ENCODE measurements at regions not wholly inside any gene's neighbourhood (a gene's known extent, or its start where the extent isn't known, plus 50 kb on each side); places are given as distances from the start of the nearest gene placed in this dataset.

GRCh38 chr17:72511242-72511641, 390.4 kb downstream of the SOX9 start:
- no peak for DNase-seq

DNA sequence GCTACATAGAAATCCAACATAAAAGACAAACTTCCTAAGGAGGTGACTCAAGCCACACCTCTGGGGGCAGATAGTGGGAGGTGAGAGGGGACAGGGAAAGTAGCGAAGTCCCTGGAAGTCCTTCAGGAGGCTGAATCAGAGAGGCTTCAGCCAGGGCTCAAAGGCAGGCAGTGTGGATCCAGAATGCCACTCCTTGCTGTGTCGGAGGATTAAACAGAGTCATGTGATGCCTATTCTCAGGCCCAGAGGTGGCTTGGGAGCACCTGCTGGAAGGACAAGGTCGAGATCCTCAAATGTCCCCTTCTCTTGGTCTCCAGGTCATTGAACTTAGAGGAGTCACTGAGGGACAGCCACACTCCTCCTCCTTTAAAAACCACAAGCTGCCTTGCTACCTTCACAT, 391.1 kb downstream of the SOX9 start:
- no peak for DNase-seq

DNA sequence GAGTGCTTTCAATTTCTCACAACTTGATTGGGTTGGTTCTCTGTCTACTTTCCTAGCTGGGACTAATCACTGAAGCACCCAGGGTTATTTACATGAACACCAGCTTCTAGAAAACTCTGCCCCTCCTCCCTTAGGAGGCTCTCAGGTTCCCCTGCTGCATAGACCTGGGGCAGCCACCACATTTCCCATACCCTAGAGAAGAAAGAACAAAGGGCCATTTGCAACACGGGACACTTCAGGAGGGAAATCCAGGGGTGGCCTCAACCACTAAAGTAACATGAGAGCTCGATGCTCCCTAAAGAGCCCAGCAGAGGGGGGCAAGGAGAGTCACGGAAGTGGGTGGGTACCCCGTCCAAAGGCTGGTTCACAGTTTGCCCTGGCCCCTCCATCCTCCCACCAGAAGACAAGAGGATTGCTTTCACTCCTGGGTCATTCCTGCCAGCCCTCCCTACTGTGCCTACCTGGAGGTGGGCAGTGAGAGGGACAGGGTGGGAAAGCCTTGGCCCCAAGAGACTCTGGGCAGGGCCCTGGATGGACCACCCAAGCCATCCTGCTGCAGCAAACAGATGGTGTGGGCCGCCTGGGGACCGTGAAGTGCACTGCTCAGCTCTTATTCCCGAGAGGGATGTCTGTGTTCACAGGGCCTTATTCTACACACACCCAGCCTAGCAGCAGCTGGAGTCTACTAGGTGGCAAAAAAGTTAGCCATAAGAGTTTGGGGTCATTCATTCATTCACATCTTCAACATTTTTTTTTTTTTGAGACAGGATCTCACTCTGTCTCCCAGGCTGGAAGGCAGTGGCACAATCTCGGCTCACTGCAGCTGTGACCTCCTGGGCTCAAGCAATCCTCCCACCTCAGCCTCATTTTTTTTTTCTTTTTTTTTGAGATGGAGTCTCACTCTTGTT, 392.1 kb downstream of the SOX9 start:
- DNase-seq = no peak

DNA sequence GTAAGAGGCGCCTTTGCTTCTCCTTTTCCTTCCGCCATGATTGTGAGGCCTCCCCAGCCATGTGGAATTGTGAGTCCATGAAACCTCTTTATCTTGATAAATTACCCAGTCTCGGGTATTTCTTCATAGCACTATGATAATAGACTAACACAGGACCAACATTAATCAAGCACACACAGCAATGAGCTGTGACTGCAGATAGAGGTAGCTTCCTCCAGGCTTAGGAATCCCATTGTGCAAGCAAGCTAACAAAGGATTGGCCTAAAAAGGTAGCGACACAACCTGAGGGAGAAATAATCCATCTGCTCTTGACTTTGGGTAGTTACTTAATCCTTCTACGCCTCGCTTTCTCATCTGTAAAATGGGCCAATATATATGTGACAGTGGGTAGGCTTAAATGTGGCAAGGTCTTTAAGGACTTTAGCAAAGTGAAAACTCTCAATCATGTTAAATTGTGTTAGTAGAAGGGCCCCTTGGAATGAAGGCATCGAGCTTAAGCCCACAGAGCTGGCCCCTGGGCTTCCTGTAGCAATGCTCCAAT, 393.6 kb downstream of the SOX9 start:
- DNase-seq = no peak

DNA sequence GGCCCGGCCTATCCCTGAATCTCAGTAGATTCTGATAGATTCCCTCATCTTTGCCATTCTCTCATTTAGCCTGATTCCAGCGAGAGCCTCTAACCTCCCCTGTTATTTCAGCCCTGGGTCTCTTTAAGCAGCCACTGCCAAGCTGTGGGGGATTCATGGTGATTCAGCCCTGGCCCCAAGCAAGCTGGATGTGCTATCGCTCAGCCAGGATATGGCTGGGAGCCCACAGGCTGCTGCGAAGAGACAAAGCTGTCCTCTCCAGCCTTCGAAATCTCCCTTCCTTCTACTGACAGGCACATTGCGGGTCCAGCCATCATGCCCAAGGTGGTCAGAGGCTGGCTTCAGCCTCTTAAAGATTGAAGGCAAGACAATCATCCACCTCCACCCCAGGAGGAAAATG, 394.1 kb downstream of the SOX9 start:
- no peak for DNase-seq

DNA sequence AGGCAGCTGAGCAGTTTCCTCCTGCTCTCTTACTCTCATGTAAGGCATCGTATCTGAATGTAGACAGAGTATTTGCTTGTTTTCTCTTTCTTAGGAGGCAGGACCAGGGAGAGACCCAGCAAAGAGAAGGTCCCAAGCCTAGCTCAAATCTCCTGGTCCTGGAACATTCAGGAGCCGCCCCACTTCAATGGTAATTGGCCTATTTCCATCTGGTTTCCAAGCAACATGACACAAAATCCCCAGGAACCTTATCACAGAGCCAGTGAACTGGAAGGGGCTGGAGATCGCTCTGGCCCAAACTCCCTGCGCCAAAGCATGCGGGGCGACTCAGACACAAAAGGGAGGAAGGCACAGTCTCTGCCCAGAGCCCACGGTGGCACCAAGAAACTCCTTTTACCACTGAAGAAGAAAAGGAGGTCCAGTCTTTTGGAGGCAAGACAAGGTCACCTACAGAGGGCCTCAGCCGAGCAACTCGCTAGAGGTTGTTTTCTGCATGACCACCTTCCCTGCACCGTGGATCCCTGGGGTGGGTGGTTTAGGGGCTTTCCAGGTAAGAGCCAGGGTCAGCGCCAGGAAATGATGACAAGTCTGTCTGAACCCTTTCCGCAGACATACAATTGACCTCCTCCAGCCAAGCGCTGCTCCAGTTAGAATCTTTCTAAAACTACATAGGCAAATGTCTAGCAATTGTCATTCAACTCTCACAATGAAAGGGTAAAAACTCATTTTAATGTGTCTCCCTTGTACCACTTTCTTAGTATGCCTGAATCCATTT, 394.7 kb downstream of the SOX9 start:
- no peak for DNase-seq

- no peak for DNase-seq
Observed at GRCh38 chr17:72516772-72517399, 396.1 kb downstream of the SOX9 start.

DNA sequence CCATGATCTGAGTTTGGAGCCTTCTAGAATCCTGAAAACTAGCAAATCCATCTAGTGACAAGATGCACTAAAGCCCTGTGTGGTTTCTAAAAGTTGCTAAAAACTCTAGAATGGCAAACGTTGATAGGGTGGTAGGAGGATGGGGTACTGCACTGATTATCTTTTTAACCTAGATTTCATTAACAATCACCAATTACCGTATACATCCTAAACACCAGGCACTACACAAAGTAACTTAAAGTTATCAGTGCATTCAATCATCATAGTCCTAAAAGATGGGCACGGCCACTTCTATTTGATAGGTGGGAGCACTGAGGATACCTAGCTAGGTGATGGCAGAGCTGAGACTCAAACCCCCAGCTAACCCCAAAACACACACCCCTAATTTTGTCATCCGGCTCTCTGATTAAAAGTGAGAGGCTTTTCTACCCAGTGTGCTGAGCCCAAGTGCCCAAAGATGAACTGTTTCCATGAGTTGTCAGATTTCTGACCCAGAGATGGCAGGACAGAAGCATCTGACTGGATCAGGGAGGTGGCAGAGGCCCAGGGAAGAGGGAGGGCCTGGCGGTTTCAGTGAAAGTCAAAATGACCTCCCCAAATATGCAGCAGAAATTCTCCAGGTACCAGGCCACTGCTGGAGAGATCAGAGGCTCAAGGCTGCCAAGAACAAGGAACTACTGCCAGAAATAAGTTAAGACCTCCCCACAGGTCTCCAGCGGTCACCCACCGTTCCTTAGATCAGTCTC, 396.8 kb downstream of the SOX9 start:
- no peak for DNase-seq

GRCh38 chr17:72518159-72518732, 397.4 kb downstream of the SOX9 start:
- no peak for DNase-seq

GRCh38 chr17:72518753-72519597, 398.2 kb downstream of the SOX9 start:
- no peak for DNase-seq

DNA sequence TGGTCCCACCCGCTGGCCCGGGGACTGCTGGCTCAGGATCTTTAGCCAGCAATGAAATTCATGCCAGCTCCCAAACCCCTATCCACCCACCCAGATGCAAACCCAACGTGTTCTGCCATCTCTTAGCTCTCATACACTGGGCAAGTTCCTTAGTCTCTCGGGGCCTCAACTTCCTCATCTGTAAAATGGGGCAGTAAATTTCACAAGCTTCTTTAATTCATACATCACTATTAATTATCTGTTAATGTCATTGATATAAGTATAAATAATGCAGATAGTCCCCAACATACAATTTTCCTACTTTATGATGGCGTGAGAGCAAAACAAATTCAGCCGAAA, 398.7 kb downstream of the SOX9 start:
- DNase-seq = no peak

- no peak for DNase-seq
Observed at GRCh38 chr17:72520665-72521303, 400.0 kb downstream of the SOX9 start.

GRCh38 chr17:72523491-72523890, 402.7 kb downstream of the SOX9 start:
- DNase-seq = no peak

- DNase-seq = no peak
Observed at GRCh38 chr17:72525225-72526015, 404.6 kb downstream of the SOX9 start.

GRCh38 chr17:72526769-72527168, 405.9 kb downstream of the SOX9 start:
- no peak for DNase-seq

DNA sequence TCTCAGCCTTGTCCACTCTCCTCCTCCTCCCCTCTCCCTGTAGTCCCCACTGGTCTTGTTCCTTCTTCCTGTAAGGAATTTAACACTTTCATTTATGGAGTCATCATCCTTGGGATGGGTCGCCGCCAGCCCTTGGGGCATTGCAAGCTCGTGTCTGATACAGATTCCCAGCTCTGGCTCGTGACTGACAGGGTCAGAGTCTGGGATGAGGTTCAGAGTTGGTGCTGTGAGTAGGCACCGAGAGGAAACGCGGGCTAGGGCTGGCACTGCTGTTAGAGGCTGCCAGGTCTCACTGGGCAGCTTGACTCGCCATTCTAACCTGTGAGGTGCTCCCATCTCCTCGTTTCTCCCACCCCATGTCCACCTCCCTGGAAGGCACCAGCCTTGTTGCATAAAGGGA, 407.0 kb downstream of the SOX9 start:
- no peak for DNase-seq

DNA sequence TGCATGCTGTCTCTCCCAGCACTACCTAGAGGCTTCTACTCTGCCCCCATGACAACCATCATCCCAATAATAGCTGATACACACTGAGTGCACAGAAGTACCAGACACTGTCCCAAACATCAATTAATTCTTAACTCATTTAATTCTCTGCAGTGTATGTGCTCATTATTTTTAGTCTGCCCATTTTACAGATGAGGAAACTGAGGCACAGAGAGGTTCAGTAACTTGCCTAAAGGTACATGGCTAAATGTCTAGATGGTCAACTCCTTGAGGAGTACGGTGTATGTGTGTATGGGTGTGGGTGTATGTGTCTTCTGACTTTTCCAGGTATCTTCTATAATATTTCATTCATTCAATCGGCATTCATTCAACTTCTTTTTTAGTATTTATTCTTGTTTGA, 407.9 kb downstream of the SOX9 start:
- no peak for DNase-seq

- no peak for DNase-seq
Observed at GRCh38 chr17:72529386-72529785, 408.6 kb downstream of the SOX9 start.

GRCh38 chr17:72530454-72530853, 409.6 kb downstream of the SOX9 start:
- no peak for DNase-seq

- DNase-seq = no peak
Observed at GRCh38 chr17:72531729-72532128, 410.9 kb downstream of the SOX9 start.
